ENCODE measurements at regions not wholly inside any gene's neighbourhood (a gene's known extent, or its start where the extent isn't known, plus 50 kb on each side); places are given as distances from the start of the nearest gene placed in this dataset.

- Histone ChIP-seq H3F3A (ENCODE audit: insufficient read depth, low read length, poor library complexity, severe bottlenecking) (no peaks in the 10 kb centered on the region), H3K4me2 (ENCODE audit: low read length) (peak overlapping the region; percentile 36), H4K20me1 (ENCODE audit: insufficient read depth) (no peaks in the 10 kb centered on the region), H3K27me3 (ENCODE audit: insufficient read depth, low read depth, low read length) (no peaks in the 10 kb centered on the region), H2AFZ (ENCODE audit: low read depth, low read length) (no peak overlapping the region), H3K9me3 (ENCODE audit: low read length) (no peaks in the 10 kb centered on the region), H3K27ac (ENCODE audit: low read length) (peak overlapping the region; percentile 84), H3K79me2 (replicated peaks; ENCODE audit: insufficient read depth, low read length) (no peaks in the 10 kb centered on the region), H3K36me3 (ENCODE audit: insufficient read depth, low read length) (peaks cover 5% of the 10 kb centered on the region), H3K4me3 (ENCODE audit: low read length) (peak overlapping the region; percentile 25), H3K9ac (ENCODE audit: low read length) (peak overlapping the region; percentile 13), H3K9me2 (ENCODE audit: insufficient read depth, low read length) (no peaks in the 10 kb centered on the region)
- TF ChIP-seq TAF1 (IDR thresholded peaks at IDR 0.05; ENCODE audit: low read depth) (no peak), MXI1 (conservative IDR thresholded peaks at IDR 0.05; ENCODE audit: poor library complexity, severe bottlenecking) (peak; percentile 21), SMC3 (conservative IDR thresholded peaks at IDR 0.05; ENCODE audit: poor library complexity) (peak; percentile 37), RAD21 (conservative IDR thresholded peaks at IDR 0.05) (peak; percentile 43), EP300 (conservative IDR thresholded peaks at IDR 0.05; ENCODE audit: poor library complexity, severe bottlenecking) (peak; percentile 96), REST (IDR thresholded peaks at IDR 0.05; ENCODE audit: borderline replicate concordance) (no peak), POLR2AphosphoS5 (IDR thresholded peaks at IDR 0.05) (peak; percentile 86), EZH2 (IDR thresholded peaks at IDR 0.05; ENCODE audit: borderline replicate concordance, insufficient read depth, low read length, poor library complexity, severe bottlenecking) (no peak)
- TF ChIP-seq, protein P1, sequence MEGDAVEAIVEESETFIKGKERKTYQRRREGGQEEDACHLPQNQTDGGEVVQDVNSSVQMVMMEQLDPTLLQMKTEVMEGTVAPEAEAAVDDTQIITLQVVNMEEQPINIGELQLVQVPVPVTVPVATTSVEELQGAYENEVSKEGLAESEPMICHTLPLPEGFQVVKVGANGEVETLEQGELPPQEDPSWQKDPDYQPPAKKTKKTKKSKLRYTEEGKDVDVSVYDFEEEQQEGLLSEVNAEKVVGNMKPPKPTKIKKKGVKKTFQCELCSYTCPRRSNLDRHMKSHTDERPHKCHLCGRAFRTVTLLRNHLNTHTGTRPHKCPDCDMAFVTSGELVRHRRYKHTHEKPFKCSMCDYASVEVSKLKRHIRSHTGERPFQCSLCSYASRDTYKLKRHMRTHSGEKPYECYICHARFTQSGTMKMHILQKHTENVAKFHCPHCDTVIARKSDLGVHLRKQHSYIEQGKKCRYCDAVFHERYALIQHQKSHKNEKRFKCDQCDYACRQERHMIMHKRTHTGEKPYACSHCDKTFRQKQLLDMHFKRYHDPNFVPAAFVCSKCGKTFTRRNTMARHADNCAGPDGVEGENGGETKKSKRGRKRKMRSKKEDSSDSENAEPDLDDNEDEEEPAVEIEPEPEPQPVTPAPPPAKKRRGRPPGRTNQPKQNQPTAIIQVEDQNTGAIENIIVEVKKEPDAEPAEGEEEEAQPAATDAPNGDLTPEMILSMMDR (IDR thresholded peaks at IDR 0.05; ENCODE audit: poor library complexity, severe bottlenecking) = no peak
Measured at GRCh38 chr11:92892802-92893684, 76.4 kb upstream of the MTNR1B start.

DNA sequence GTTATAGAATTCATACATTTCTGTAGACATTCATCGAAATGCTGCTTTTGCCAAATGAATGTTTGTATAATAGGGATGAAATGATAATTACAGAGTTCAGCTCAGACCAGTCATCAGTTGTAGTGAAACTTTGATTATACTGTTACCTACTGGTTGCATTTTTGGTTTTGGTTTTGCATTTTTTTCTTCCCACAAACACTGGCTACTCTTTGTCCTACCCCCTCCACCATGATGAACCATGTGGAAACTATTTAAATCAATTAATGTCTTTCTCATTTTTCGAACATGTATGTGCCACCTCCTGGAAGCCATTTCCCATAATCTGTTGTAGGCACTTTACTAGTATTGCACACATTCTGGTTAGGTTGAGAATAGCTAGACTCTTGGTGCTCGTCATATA lies 75.3 kb upstream of the MTNR1B start:
- no peaks in the 10 kb centered on the region for H3K9me2 ChIP-seq (ENCODE audit: insufficient read depth, low read length)
- peak overlapping the region; percentile 36 for H3K4me2 ChIP-seq (ENCODE audit: low read length)
- no peak overlapping the region for H2AFZ ChIP-seq (ENCODE audit: low read depth, low read length)

More for the DNA sequence above, 75.3 kb upstream of the MTNR1B start:
- Histone ChIP-seq H4K20me1 (ENCODE audit: insufficient read depth) (no peaks in the 10 kb centered on the region), H3K9ac (ENCODE audit: low read length) (peak overlapping the region; percentile 13), H3K27me3 (ENCODE audit: insufficient read depth, low read depth, low read length) (no peaks in the 10 kb centered on the region), H3K9me3 (ENCODE audit: low read length) (no peaks in the 10 kb centered on the region), H3K36me3 (ENCODE audit: insufficient read depth, low read length) (peaks cover 5% of the 10 kb centered on the region), H3K4me3 (ENCODE audit: low read length) (peak overlapping the region; percentile 25), H3F3A (ENCODE audit: insufficient read depth, low read length, poor library complexity, severe bottlenecking) (no peaks in the 10 kb centered on the region), H3K27ac (ENCODE audit: low read length) (peak overlapping the region; percentile 84), H3K79me2 (replicated peaks; ENCODE audit: insufficient read depth, low read length) (no peaks in the 10 kb centered on the region)
- TF ChIP-seq POLR2AphosphoS5 (IDR thresholded peaks at IDR 0.05) (no peak), EZH2 (IDR thresholded peaks at IDR 0.05; ENCODE audit: borderline replicate concordance, insufficient read depth, low read length, poor library complexity, severe bottlenecking) (no peak), RAD21 (conservative IDR thresholded peaks at IDR 0.05) (no peak), EP300 (conservative IDR thresholded peaks at IDR 0.05; ENCODE audit: poor library complexity, severe bottlenecking) (no peak), MXI1 (conservative IDR thresholded peaks at IDR 0.05; ENCODE audit: poor library complexity, severe bottlenecking) (no peak), REST (IDR thresholded peaks at IDR 0.05; ENCODE audit: borderline replicate concordance) (no peak), TAF1 (IDR thresholded peaks at IDR 0.05; ENCODE audit: low read depth) (no peak), SMC3 (conservative IDR thresholded peaks at IDR 0.05; ENCODE audit: poor library complexity) (no peak)
- TF ChIP-seq, protein P1 (IDR thresholded peaks at IDR 0.05; ENCODE audit: poor library complexity, severe bottlenecking) = no peak

Measured in neural cell (in vitro differentiated cells).